ENCODE measurements at regions not wholly inside any gene's neighbourhood (a gene's known extent, or its start where the extent isn't known, plus 50 kb on each side); places are given as distances from the start of the nearest gene placed in this dataset.
"Not testable (repeated sequence)": the region's sequence is repeated elsewhere in the genome, so short reads cannot be mapped to it uniquely, and the experiment has no call there.

- no peak for DNase-seq
Measured at GRCh38 chr9:108441251-108441650, 414.5 kb downstream of the ACTL7B start.

- no peak for DNase-seq
Measured at GRCh38 chr9:108439947-108440346, 415.8 kb downstream of the ACTL7B start.

DNA sequence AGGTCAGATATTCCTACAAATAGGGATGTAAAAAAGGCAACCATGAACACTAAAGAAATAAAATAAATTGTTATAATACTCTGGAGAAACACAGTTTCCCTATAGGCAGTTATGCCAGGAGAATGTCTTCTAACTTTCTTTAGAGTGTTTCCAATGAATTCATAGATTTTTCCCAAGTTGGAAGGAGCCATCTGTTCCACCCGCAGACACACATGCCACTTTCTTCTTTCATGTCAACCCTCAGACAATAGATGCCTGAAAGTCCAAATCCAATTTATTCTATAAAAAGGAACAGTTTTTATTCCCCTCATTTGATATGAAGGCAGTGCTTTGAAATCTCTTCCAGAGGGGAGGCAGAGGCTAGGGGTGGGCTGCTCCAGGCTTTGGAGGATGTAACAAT lies 418.1 kb downstream of the ACTL7B start:
- no peak for DNase-seq

GRCh38 chr9:108436448-108436847 lies 419.3 kb downstream of the ACTL7B start:
- DNase-seq, result no peak

GRCh38 chr9:108434502-108434901 lies 421.3 kb downstream of the ACTL7B start:
- no peak for DNase-seq

- no peak for DNase-seq
Measured at GRCh38 chr9:108434036-108434435, 421.8 kb downstream of the ACTL7B start.

DNA sequence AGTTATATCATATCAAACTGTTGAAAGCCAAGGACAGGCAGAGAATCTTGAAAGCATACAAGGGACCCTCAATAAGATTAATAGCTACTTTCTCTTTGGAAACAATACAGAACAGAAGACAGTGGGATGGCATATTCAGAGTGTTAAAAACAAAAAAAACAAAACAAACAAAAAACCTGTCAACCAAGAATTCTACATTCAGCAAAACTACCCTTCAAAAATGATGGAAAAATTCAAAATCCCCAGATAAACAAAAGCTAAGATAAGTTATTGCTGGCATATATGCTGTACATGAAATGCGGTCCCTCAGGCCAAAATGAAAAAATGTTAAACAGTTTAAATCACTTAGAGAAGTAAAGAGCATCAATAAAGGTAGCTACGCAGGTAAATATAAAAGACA lies 425.1 kb downstream of the ACTL7B start:
- no peak for DNase-seq

DNA sequence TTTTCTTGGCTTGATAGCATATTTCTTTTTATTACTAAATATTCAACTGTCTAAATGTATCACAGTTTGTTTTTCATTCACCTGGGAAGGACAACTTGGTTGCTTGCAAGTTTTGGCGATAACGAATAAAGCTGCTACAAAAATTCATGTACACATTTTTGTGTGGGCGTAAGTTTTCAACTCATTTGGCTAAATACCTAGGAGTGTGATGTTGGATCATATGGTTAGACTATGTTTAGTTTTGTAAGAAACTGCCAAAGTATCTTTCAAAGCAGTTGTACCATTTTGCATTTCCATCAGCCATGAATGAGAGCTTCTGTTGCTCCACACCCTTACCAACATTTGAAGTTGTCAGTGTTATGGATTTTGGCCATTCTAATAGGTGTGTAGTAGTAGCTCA lies 428.0 kb downstream of the ACTL7B start:
- no peak for DNase-seq

DNA sequence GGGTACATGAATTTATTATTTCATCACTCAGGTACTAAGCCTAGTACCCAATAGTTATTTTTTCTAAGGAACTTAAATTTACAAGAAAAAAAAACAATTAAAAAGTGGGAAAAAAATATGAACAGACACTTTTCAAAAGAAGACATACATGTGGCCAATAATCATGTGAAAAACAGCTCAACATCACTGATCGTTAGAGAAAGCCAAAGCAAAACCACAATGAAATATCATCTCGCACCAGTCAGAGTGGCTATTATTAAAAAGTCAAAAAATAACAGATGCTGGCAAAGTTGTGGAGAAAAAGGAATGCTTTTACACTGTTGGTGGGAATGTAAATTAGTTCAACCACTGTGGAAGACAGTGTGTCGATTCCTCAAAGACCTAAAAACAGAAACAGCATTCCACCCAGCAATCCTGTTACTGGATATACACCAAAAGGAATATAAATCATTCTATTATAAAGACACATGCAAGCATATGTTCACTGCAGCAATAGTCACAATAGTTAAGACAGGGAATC lies 429.3 kb downstream of the ACTL7B start:
- not testable (repeated sequence) for DNase-seq

DNA sequence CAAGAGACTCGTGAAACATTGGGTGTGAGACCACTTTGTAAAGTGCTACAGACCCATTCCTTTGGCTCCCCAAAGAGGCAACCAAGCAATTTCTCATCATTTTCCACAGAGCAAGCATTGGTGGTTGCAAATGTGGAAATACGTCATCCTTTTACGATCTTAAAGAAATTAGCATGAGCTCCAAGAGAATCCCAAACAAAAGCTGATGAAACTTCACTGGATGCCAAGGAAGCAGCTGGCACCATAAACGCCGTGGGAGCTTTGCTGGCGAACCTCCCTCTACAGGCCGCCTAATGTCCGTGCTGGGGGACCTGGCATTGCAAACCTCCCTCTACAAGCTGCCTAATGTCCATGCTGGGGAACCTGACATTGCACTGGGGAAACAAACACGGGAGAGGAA lies 432.4 kb downstream of the ACTL7B start:
- DNase-seq, result no peak

DNA sequence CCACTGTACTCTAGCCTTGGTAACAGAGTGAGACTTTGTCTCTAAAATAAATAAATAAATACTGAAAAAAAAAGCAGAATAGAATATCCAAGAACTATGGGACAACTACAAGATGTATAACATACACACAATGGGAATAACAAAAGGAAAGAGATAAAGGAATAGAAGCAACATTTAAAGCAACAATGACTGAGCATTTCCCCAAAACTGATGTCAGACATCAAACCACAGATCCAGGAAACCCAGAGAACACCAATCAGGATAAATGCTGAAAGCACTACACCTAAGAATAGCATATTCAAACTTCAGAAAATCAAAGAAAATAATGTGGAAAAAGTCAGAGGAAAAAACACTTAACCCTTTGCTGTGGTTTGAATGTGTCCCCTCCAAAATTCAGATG lies 436.4 kb downstream of the ACTL7B start:
- no peak for DNase-seq

DNA sequence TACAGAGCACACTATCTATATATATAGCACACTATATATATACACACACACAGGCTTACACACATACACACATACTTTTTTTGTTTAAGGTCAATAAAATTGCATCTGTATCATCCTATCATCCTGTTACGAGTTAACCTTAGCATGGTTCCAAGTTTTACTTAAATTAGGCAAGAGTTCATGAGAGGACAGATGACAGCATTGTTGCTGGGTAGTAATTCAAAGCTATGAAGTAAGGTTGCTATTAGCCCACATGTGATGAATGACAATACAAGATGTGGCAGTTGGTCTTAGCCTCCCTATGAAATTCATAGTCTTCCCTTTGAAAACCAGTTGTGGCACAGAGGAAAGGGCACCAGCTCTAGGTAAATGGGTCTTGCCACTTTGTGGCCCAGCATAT lies 438.1 kb downstream of the ACTL7B start:
- no peak for DNase-seq

GRCh38 chr9:108417312-108417711 lies 438.5 kb downstream of the ACTL7B start:
- DNase-seq, result no peak

GRCh38 chr9:108416324-108416723 lies 439.5 kb downstream of the ACTL7B start:
- DNase-seq, result no peak

DNA sequence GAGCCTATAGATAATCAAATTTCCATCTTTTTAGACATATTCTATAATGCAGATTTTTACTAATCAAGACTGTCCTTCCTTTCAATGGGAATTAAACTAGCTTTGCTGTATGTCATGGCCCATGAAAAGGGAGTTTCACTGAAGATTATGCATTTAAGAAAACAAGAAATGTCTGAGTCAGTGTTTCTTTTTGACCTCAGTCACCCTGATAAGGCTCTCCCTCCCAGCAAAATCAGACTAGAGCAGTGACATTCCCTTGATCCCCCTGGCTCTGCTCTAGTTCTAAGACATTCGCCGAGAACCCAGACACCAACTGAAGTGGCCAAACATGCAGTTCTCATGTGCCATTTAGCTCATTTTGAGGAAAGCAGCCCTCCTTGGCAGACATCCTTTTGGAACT lies 442.0 kb downstream of the ACTL7B start:
- no peak for DNase-seq

DNA sequence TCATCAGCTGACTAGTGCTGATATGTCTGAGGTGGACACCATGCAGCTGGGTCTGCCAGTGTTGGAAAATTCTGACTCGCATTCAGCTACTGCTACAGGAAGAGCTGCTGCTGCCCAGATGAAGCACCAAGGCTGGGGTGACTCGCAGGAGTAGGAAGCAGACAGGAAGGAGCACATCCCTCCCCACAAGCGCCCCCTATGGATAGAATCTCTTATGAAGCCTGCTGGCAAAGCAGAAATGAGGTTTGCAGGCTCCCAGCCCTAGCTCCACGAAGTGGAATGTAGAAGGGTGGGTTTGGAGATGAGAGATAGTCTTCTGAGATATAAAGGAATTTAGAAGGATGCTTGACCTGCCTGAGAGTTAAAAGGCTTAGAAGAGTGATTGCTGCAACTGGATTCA lies 443.0 kb downstream of the ACTL7B start:
- DNase-seq, result no peak

- no peak for DNase-seq
Measured at GRCh38 chr9:108411632-108412031, 444.2 kb downstream of the ACTL7B start.

GRCh38 chr9:108410161-108410560 lies 445.6 kb downstream of the ACTL7B start:
- DNase-seq, result no peak

- no peak for DNase-seq
Measured at GRCh38 chr9:108400297-108400696, 455.5 kb downstream of the ACTL7B start.

DNA sequence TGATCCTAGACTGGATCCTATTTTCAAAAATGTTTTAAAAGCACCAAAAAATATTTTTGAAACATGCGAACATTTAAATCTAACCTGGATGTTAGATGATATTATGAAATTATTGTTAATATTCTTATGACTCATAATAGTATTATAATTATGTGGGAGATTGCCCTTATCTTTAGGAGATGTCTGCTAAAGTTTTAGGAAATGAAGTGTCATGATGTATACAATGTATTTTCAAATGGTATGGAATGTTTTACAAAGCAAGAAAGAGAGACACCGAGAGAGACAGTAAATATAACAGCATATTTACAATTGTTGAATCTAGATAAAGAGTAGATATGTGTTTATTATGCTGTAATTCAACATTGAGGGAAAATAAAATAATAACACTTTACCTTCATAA lies 455.9 kb downstream of the ACTL7B start:
- DNase-seq, result no peak

DNA sequence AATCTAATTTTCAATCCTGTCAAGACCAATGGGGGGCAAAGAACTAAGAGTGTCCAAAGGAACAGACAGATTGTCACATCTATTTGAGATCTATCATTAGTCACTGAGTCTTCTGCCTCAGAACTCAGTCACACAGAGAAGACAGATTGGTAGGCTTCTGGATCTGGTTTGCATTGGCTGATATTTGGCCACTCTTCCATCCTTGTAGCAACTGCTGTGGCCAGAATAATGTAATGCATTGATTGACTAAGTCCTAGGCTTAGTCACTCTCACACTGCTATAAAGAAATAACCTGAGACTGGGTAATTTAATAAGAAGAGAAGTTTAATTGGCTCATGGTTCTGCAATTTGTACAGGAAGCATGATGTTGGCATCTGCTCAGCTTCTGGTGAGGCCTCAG lies 458.5 kb downstream of the ACTL7B start:
- DNase-seq, result no peak

DNA sequence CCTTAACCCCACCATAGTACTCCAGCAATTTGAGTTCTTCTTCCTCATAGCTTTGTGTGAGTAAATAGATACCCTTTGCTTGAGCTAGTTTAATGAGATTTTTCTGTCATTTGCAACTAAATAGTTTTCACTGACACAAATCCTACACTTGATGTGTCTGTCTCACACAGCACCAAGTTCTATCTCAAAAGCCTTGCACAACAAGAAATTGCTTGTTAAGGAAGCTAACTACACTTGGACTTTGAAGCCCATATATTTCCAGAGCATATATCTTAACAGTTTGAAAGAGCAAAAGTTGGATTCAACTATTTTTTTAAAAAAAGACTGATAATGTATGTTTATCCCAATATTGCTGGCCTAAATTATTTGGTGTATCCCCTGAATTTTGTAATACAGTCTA lies 459.2 kb downstream of the ACTL7B start:
- no peak for DNase-seq

- DNase-seq, result no peak
Measured at GRCh38 chr9:108396193-108396592, 459.6 kb downstream of the ACTL7B start.

DNA sequence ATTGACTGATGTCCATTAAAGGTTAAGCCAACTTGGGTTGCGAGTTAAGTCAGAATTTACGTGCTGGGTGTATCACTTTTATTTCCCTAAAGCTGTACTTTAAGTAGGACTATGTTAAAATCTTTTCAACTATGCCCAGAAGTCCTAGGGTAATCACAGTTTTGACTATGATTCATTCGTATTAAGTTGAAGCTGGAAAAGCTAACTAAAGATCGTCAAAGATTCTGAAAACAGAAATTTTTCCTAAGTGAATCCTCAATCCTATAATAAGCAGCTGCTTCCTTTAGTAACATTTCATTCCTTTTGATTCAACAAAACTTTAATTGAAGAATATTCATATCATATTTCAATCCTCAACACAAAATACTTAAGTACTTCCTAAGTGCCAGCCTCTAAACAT lies 460.4 kb downstream of the ACTL7B start:
- DNase-seq, result no peak

DNA sequence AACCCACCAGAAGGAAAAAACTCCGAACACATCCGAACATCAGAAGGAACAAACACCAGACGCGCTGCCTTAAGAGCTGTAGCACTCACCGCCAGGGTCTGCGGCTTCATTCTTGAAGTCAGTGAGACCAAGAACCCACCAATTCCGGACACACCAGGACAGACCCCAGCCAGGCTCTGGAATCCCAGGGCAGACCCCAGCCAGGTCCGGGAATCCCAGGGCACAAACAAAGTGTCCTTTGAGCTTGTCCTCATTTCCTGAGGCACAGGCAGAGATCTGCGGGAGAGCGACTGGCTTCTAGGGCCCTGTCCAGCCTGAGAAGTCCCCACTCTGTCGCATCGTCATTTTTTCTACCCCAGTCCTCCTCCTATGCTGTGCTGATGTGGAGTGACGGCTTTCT lies 461.1 kb downstream of the ACTL7B start:
- no peak for DNase-seq

DNA sequence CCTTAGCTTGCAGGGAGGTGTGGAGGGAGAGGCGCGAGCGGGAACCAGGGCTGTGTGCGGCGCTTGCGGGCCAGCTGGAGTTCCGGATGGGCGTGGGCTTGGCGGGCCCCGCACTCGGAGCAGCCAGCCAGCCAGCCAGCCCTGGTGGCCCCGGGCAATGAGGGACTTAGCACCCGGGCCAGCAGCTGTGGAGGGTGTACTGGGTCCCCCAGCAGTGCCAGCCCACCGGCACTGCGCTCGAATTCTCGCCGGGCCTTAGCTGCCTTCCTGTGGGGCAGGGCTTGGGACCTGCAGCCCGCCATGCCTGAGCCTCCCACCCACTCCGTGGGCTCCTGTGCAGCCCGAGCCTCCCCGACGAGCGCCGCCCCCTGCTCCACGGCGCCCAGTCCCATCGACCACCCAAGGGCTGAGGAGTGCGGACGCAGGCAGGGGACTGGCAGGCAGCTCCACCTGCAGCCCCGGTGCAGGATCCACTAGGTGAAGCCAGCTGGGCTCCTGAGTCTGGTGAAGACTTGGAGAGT lies 462.2 kb downstream of the ACTL7B start:
- not testable (repeated sequence) for DNase-seq

Data from activated CD4-positive, CD25-positive, alpha-beta regulatory T cell (primary cell).